Kidney (tissue), 13 donors: ENCODE measurements at regions not wholly inside any gene's neighbourhood (a gene's known extent, or its start where the extent isn't known, plus 50 kb on each side); places are given as distances from the start of the nearest gene placed in this dataset.
A peak's percentile ranks its signal among the peaks of the same experiment; 100 is the strongest.

Experiments
- DNase-seq, 5 donors: peaks; one replicate each; pipeline ENCODE4 v3.0.0-alpha.2; 2013 to 2020
- FAIRE-seq: peaks from 2 replicates; lab custom pipeline; 2012; peaks lifted over from hg19 to GRCh38; lab: Jason Lieb, UNC
- H3K27ac ChIP-seq, 2 donors: one replicate each; pipeline ENCODE4 v1.7.0; 2013; ENCODE audit warnings: low read depth in 2 of 2, low read length in 2 of 2, inconsistent platforms in 1 of 2
- H3K27me3 ChIP-seq: one replicate; pipeline ENCODE4 v1.7.1; 2013; ENCODE audit warnings: low read length, inconsistent platforms; ENCODE audit not compliant: control insufficient read depth, insufficient read depth
- H3K36me3 ChIP-seq, 3 donors: one replicate each; pipeline versions ENCODE4 v1.7.0 to v1.7.1; 2013; ENCODE audit warnings: low read length in 3 of 3, control low read depth in 1 of 3, inconsistent platforms in 1 of 3; ENCODE audit not compliant: insufficient read depth in 3 of 3, control insufficient read depth in 2 of 3
- H3K4me1 ChIP-seq, 3 donors: one replicate each; pipeline versions ENCODE4 v1.7.0 to v1.7.1; 2013; ENCODE audit warnings: low read length in 3 of 3, inconsistent platforms in 1 of 3, low read depth in 1 of 3; ENCODE audit not compliant: control insufficient read depth in 2 of 3, insufficient read depth in 2 of 3
- H3K4me3 ChIP-seq, 3 donors: one replicate each; pipeline versions ENCODE4 v1.7.0 to v1.8.1; 2013; ENCODE audit warnings: low read length in 3 of 3, control low read depth in 1 of 3, inconsistent platforms in 1 of 3
- H3K9ac ChIP-seq, 3 donors: one replicate each; pipeline versions ENCODE4 v1.7.0 to v1.7.1; 2013; ENCODE audit warnings: low read length in 3 of 3, control low read depth in 1 of 3, inconsistent platforms in 1 of 3
- H3K9me3 ChIP-seq, 3 donors: one replicate each; pipeline versions ENCODE4 v1.7.0 to v1.7.1; 2013; ENCODE audit warnings: low read length in 3 of 3, control low read depth in 1 of 3, inconsistent platforms in 1 of 3; ENCODE audit not compliant: control insufficient read depth in 2 of 3, insufficient read depth in 1 of 3
- CTCF ChIP-seq: IDR thresholded peaks from 3 replicates; pipeline ENCODE4 v1.5.1; 2012; ENCODE audit warnings: mild to moderate bottlenecking, moderate library complexity, borderline replicate concordance; ENCODE audit not compliant: insufficient read depth; ENCODE audit errors: extremely low read depth
- intact Hi-C: fragments of 100-400 bp; cut with DNase I; formaldehyde crosslinking; loops from one replicate; pipeline ENCODE4 v1.11.1; 2022
- donor health status: control.
- donor health status: control.
- donor health status: control.
- donor health status: control.
- donor health status: control.
- donor health status: DM: yes; HTN: yes; CAD: no.
- donor health status: Normal renal cell carcinoma (clear cell type).

GRCh38 chr11:71145368-71145767 is 107.0 kb downstream of the SHANK2 start:
- no peaks in the 10 kb centered on the region for H3K36me3 ChIP-seq
- peak in 1 of 5 donors; percentile 54 for DNase-seq
- no peak overlapping the region for H3K27ac ChIP-seq
- H3K9ac ChIP-seq: no peak overlapping the region
- intact Hi-C loops: no loop called here
- H3K4me3 ChIP-seq: no peak overlapping the region
- no peak for FAIRE-seq
- H3K27me3 ChIP-seq: no peaks in the 10 kb centered on the region
- TF ChIP-seq CTCF: no peak
- no peaks in the 10 kb centered on the region for H3K9me3 ChIP-seq
- H3K4me1 ChIP-seq: peaks cover 0 to 13% (median 4%) of the 10 kb centered on the region in 3 donors

GRCh38 chr11:71144736-71145135 is 107.6 kb downstream of the SHANK2 start:
- intact Hi-C loops: no loop called here
- TF ChIP-seq CTCF: no peak
- H3K36me3 ChIP-seq: no peaks in the 10 kb centered on the region
- DNase-seq (no peak), FAIRE-seq (no peak)
- no peak overlapping the region for H3K27ac ChIP-seq
- no peak overlapping the region for H3K4me3 ChIP-seq
- H3K4me1 ChIP-seq: peaks cover 0 to 13% (median 4%) of the 10 kb centered on the region in 3 donors
- H3K27me3 ChIP-seq: no peaks in the 10 kb centered on the region
- no peaks in the 10 kb centered on the region for H3K9me3 ChIP-seq
- no peak overlapping the region for H3K9ac ChIP-seq

- DNase-seq (peak in 4 of 5 donors; percentile 39 to 77 (median 61)), FAIRE-seq (no peak)
- H3K36me3 ChIP-seq: no peaks in the 10 kb centered on the region
- no peaks in the 10 kb centered on the region for H3K27me3 ChIP-seq
- intact Hi-C loops: no loop called here
- H3K27ac ChIP-seq: no peak overlapping the region
- no peaks in the 10 kb centered on the region for H3K9me3 ChIP-seq
- no peak for TF ChIP-seq CTCF
- peaks cover 0 to 10% (median 3%) of the 10 kb centered on the region in 3 donors for H3K4me1 ChIP-seq
- H3K4me3 ChIP-seq: no peak overlapping the region
- H3K9ac ChIP-seq: no peak overlapping the region
Measured at GRCh38 chr11:71144010-71144409, 108.4 kb downstream of the SHANK2 start.
